HUES64 (cell line): ENCODE measurements at regions not wholly inside any gene's neighbourhood (a gene's known extent, or its start where the extent isn't known, plus 50 kb on each side); places are given as distances from the start of the nearest gene placed in this dataset.
"Not testable (repeated sequence)": the region's sequence is repeated elsewhere in the genome, so short reads cannot be mapped to it uniquely, and the experiment has no call there.

Experiments used
- H3K27ac ChIP-seq: 2 replicates; pipeline ENCODE4 v1.7.0; 2013; ENCODE audit warnings: low read depth, low read length, inconsistent platforms
- H3K27me3 ChIP-seq: 2 replicates; pipeline ENCODE4 v1.6.1; 2013; ENCODE audit warnings: mild to moderate bottlenecking, low read length; ENCODE audit not compliant: insufficient read depth
- H3K36me3 ChIP-seq: 2 replicates; pipeline ENCODE4 v1.6.1; 2013; ENCODE audit warnings: mild to moderate bottlenecking, low read length; ENCODE audit not compliant: insufficient read depth
- H3K4me1 ChIP-seq: 2 replicates; pipeline ENCODE4 v1.6.1; 2013; ENCODE audit warnings: mild to moderate bottlenecking, low read length, moderate library complexity; ENCODE audit not compliant: insufficient read depth
- H3K4me3 ChIP-seq: 2 replicates; pipeline ENCODE4 v1.5.1; 2013; ENCODE audit warnings: mild to moderate bottlenecking, low read length, moderate library complexity
- H3K9ac ChIP-seq: 2 replicates; pipeline ENCODE4 v1.6.1; 2013; ENCODE audit warnings: mild to moderate bottlenecking, low read depth, low read length
- H3K9me3 ChIP-seq: 2 replicates; pipeline ENCODE4 v1.6.1; 2013; ENCODE audit warnings: low read depth, low read length; ENCODE audit not compliant: insufficient read depth
- WGBS: fragments of 150-250, 120-280 bp; methylation state at CpG from one replicate; pipeline ENCODE4 v1.1.7; 2013; ENCODE audit warnings: missing lambda C conversion rate; 5-methylcytosine and 5-hydroxymethylcytosine counted together

GRCh38 chr2:8442833-8443486 is 238.9 kb upstream of the ID2 start:
- 88% methylated on average over 3 of the region's 4 CpGs for WGBS
- Histone ChIP-seq H3K4me3 (no peak overlapping the region), H3K4me1 (peaks cover 4% of the 10 kb centered on the region; the same call in 1 of the 2 replicates), H3K27me3 (no peaks in the 10 kb centered on the region), H3K27ac (no peak overlapping the region), H3K9ac (no peak overlapping the region), H3K36me3 (no peaks in the 10 kb centered on the region), H3K9me3 (no peaks in the 10 kb centered on the region)

- peaks cover 4% of the 10 kb centered on the region; the same call in 1 of the 2 replicates for H3K4me1 ChIP-seq
- no peak overlapping the region for H3K4me3 ChIP-seq
- no peak overlapping the region for H3K27ac ChIP-seq
- H3K36me3 ChIP-seq: no peaks in the 10 kb centered on the region
- WGBS: 32% methylated on average over 4 of the region's 4 CpGs
- no peaks in the 10 kb centered on the region for H3K27me3 ChIP-seq
- H3K9ac ChIP-seq: no peak overlapping the region
- no peaks in the 10 kb centered on the region for H3K9me3 ChIP-seq
These were observed 236.3 kb upstream of the ID2 start for GRCh38 chr2:8445580-8445979.

GRCh38 chr2:8446751-8447150 is 235.1 kb upstream of the ID2 start:
- H3K9ac ChIP-seq: not testable (repeated sequence)

GRCh38 chr2:8447610-8448221 is 234.1 kb upstream of the ID2 start:
- no peaks in the 10 kb centered on the region for H3K27me3 ChIP-seq
- no peak overlapping the region for H3K9ac ChIP-seq
- no peak overlapping the region for H3K4me3 ChIP-seq
- no peaks in the 10 kb centered on the region for H3K36me3 ChIP-seq
- no peaks in the 10 kb centered on the region for H3K9me3 ChIP-seq
- peaks cover 4% of the 10 kb centered on the region; the same call in 1 of the 2 replicates for H3K4me1 ChIP-seq
- no peak overlapping the region for H3K27ac ChIP-seq
- WGBS: 96% methylated on average over 3 of the region's 3 CpGs

More at GRCh38 chr2:8446751-8447150, 235.1 kb upstream of the ID2 start:
- H3K36me3 ChIP-seq, H3K27ac ChIP-seq, H3K27me3 ChIP-seq, H3K9me3 ChIP-seq, H3K4me1 ChIP-seq, H3K4me3 ChIP-seq: not testable (repeated sequence)
- 94% methylated on average over 3 of the region's 3 CpGs for WGBS

GRCh38 chr2:8448824-8449556 is 232.9 kb upstream of the ID2 start:
- Histone ChIP-seq H3K27ac (no peak overlapping the region), H3K36me3 (no peaks in the 10 kb centered on the region), H3K27me3 (no peaks in the 10 kb centered on the region), H3K9me3 (no peaks in the 10 kb centered on the region), H3K9ac (no peak overlapping the region), H3K4me3 (no peak overlapping the region), H3K4me1 (peaks cover 4% of the 10 kb centered on the region; the same call in 1 of the 2 replicates)
- 92% methylated on average over 10 of the region's 10 CpGs for WGBS

DNA sequence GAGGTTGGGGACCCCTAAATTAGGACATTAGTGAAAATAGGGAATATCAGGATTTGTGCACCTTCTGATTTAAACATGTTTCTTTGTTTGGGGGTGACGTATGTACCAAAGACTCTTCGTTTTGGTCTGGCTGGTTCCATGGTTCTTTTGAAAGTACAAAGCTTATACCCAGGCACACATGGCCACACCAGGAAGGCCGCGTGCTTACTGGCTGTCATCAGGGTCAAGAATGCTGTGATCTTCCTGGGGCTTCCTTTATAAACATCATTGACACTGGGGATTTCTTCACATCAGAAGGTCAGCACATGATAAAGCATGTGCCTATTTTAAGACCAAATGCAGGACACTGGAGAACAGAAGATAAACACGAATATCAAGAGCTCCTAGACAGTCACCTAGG is 230.6 kb upstream of the ID2 start:
- Histone ChIP-seq H3K9me3 (no peaks in the 10 kb centered on the region), H3K36me3 (no peaks in the 10 kb centered on the region), H3K27ac (no peak overlapping the region), H3K27me3 (no peaks in the 10 kb centered on the region), H3K9ac (no peak overlapping the region), H3K4me3 (no peak overlapping the region), H3K4me1 (no peaks in the 10 kb centered on the region)
- 98% methylated on average over 5 of the region's 5 CpGs for WGBS

- H3K9ac ChIP-seq: no peak overlapping the region
- no peak overlapping the region for H3K4me3 ChIP-seq
- H3K27me3 ChIP-seq: no peaks in the 10 kb centered on the region
- H3K4me1 ChIP-seq: no peaks in the 10 kb centered on the region
- 74% methylated on average over 5 of the region's 5 CpGs for WGBS
- no peak overlapping the region for H3K27ac ChIP-seq
- no peaks in the 10 kb centered on the region for H3K36me3 ChIP-seq
- H3K9me3 ChIP-seq: no peaks in the 10 kb centered on the region
These were observed 229.6 kb upstream of the ID2 start for GRCh38 chr2:8452296-8452695.

- no peak overlapping the region for H3K27ac ChIP-seq
- H3K9ac ChIP-seq: no peak overlapping the region
- H3K4me1 ChIP-seq: no peaks in the 10 kb centered on the region
- 95% methylated on average over 15 of the region's 15 CpGs for WGBS
- no peaks in the 10 kb centered on the region for H3K9me3 ChIP-seq
- H3K4me3 ChIP-seq: no peak overlapping the region
- H3K27me3 ChIP-seq: no peaks in the 10 kb centered on the region
- H3K36me3 ChIP-seq: no peaks in the 10 kb centered on the region
These were observed 228.6 kb upstream of the ID2 start for GRCh38 chr2:8452979-8453903.

GRCh38 chr2:8453904-8454302 is 228.0 kb upstream of the ID2 start:
- H3K9ac ChIP-seq: no peak overlapping the region
- H3K27me3 ChIP-seq: no peaks in the 10 kb centered on the region
- H3K36me3 ChIP-seq: no peaks in the 10 kb centered on the region
- no peak overlapping the region for H3K4me3 ChIP-seq
- no peaks in the 10 kb centered on the region for H3K9me3 ChIP-seq
- no peak overlapping the region for H3K27ac ChIP-seq
- H3K4me1 ChIP-seq: no peaks in the 10 kb centered on the region
- 88% methylated on average over 12 of the region's 12 CpGs for WGBS

GRCh38 chr2:8454797-8455196 is 227.1 kb upstream of the ID2 start:
- Histone ChIP-seq H3K27ac (no peak overlapping the region), H3K9ac (no peak overlapping the region)
- 94% methylated on average over 6 of the region's 6 CpGs for WGBS

More at GRCh38 chr2:8454797-8455196, 227.1 kb upstream of the ID2 start:
- Histone ChIP-seq H3K9me3 (no peaks in the 10 kb centered on the region), H3K4me1 (no peaks in the 10 kb centered on the region), H3K4me3 (no peak overlapping the region), H3K27me3 (no peaks in the 10 kb centered on the region), H3K36me3 (no peaks in the 10 kb centered on the region)
